ENCODE measurements at regions not wholly inside any gene's neighbourhood (a gene's known extent, or its start where the extent isn't known, plus 50 kb on each side); places are given as distances from the start of the nearest gene placed in this dataset.

DNA sequence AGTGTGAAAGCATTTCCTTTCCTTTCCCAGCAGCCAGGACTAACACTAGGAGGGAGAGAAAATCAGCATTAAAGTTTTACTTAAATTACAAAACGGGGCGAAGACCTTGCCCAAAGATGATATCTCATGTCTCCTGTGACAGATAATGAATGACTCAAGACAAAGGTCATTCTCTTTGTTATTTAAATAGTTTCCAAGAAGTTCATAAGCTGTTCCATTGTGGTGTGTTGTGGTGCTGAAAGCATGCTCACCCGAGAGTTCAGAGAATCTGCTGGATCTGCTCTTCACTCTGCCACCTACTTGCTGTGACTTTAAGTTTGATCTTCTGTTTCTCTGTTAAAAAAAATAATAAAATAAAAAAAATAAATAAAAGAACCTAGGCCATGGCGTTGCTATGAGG, 265.9 kb upstream of the NR4A3 start:
- DNase-seq (ENCODE audit: low read depth in 1 of 2, low spot score in 2 of 2) (no peak), FAIRE-seq (no peak)
- Histone ChIP-seq H3K79me1 (ENCODE audit: low read depth, low read length) (no peaks in the 10 kb centered on the region), H3K4me2 (ENCODE audit: insufficient read depth in 1 of 2, low read depth in 2 of 2, low read length in 2 of 2) (no peak overlapping the region), H3K9ac (replicated peaks in 1 of 4; ENCODE audit: extremely low read depth in 1 of 4, low read depth in 3 of 4, low read length in 3 of 4) (no peak overlapping the region), H3K27ac (ENCODE audit: low read depth, low read length) (no peak overlapping the region), H2AK5ac (ENCODE audit: low read depth, low read length) (no peak overlapping the region), H4K20me1 (replicated peaks in 1 of 2; ENCODE audit: control insufficient read depth in 1 of 2, insufficient read depth in 2 of 2, low read length in 2 of 2) (no peaks in the 10 kb centered on the region), H2BK15ac (ENCODE audit: low read length) (no peak overlapping the region), H2BK5ac (ENCODE audit: low read depth, low read length) (no peak overlapping the region), H4K5ac (ENCODE audit: insufficient read length, low read depth, low read length) (no peak overlapping the region), H2AFZ (ENCODE audit: low read length) (no peak overlapping the region), H3K4ac (replicated peaks; ENCODE audit: insufficient read length, low read depth, low read length) (no peak overlapping the region), H3K36me3 (ENCODE audit: control insufficient read depth in 2 of 4, insufficient read depth in 4 of 4, low read length in 3 of 4) (no peaks in the 10 kb centered on the region), H2BK20ac (ENCODE audit: low read length) (no peak overlapping the region), H3K79me2 (ENCODE audit: control insufficient read depth in 1 of 2, insufficient read depth in 2 of 2, low read length in 2 of 2) (no peaks in the 10 kb centered on the region), H2BK12ac (ENCODE audit: low read depth, low read length) (no peak overlapping the region), H3K18ac (ENCODE audit: extremely low read depth, low read length) (no peak overlapping the region), H4K8ac (ENCODE audit: extremely low read depth, insufficient read depth, low read length) (no peak overlapping the region), H3K23me2 (ENCODE audit: low read depth, low read length) (no peaks in the 10 kb centered on the region), H3K23ac (ENCODE audit: insufficient read length) (no peak overlapping the region), H3K27me3 (replicated peaks in 1 of 4; ENCODE audit: control insufficient read depth in 3 of 4, extremely low read depth in 1 of 4, insufficient read depth in 3 of 4, low read length in 3 of 4) (no peaks in the 10 kb centered on the region), H3K4me1 (replicated peaks in 1 of 4; ENCODE audit: control insufficient read depth in 3 of 4, insufficient read depth in 4 of 4, low read length in 3 of 4) (no peaks in the 10 kb centered on the region), H3K56ac (replicated peaks; ENCODE audit: insufficient read length, low read depth, low read length) (no peak overlapping the region), H3K14ac (ENCODE audit: insufficient read length) (no peak overlapping the region), H4K91ac (replicated peaks; ENCODE audit: insufficient read length, low read length) (no peak overlapping the region), H3K4me3 (ENCODE audit: extremely low read depth in 1 of 4, insufficient read depth in 2 of 4, low read depth in 3 of 4, low read length in 4 of 4) (no peak overlapping the region), H2BK120ac (replicated peaks; ENCODE audit: low read depth, low read length) (no peak overlapping the region), H3K9me3 (ENCODE audit: insufficient read depth in 2 of 2, low read depth in 1 of 2, low read length in 1 of 2) (no peaks in the 10 kb centered on the region)
- ChIA-PET POLR2A (ENCODE audit: partially characterized antibody) (no interaction called here), CTCF (ENCODE audit: partially characterized antibody) (interaction anchor here (0.7 to 0.8 kb wide), 2 partner anchors 9 to 137 kb away, joined by 3 read pairs; no protein-coding TSS in a partner anchor)
- WGBS, 2 experiments (ENCODE audit: extremely low coverage in 1 of 2, insufficient coverage in 1 of 2, insufficient read length in 1 of 2, insufficient replicate concordance in 2 of 2, low coverage in 1 of 2, low lambda C conversion rate in 2 of 2, missing lambda C conversion rate in 1 of 2) = 87% methylated on average over 4 of the region's 4 CpGs; no CpG with 5 or more reads in 1 of the 2 experiments
- no peak for TF ChIP-seq GABPA (IDR thresholded peaks at IDR 0.05; ENCODE audit: borderline replicate concordance, insufficient read depth, low read length)
- TF ChIP-seq MAX (IDR thresholded peaks at IDR 0.05) = no peak
- TF ChIP-seq TBP (IDR thresholded peaks at IDR 0.05; ENCODE audit: low read depth, low read length) = no peak
- no peak for TF ChIP-seq CBX5 (IDR thresholded peaks at IDR 0.05; ENCODE audit: low read depth, low read length)
- no peak for TF ChIP-seq RXRA (IDR thresholded peaks at IDR 0.05; ENCODE audit: insufficient read depth, low read depth, low read length)
- no peak for TF ChIP-seq BCL11A (IDR thresholded peaks at IDR 0.05; ENCODE audit: low read depth in 2 of 2, low read length in 2 of 2)
- TF ChIP-seq RAD21 (IDR thresholded peaks at IDR 0.05 in 1 of 2, conservative IDR thresholded peaks at IDR 0.05 in 1 of 2; ENCODE audit: low read depth in 2 of 2, low read length in 2 of 2) = no peak
- no peak for TF ChIP-seq KDM4A (IDR thresholded peaks at IDR 0.05; ENCODE audit: low read depth, low read length, severe bottlenecking)
- no peak for TF ChIP-seq BRCA1 (IDR thresholded peaks at IDR 0.05; ENCODE audit: low read depth, low read length)
- TF ChIP-seq RBBP5 (IDR thresholded peaks at IDR 0.05; ENCODE audit: borderline replicate concordance, low read depth, low read length) = no peak
- no peak for TF ChIP-seq POLR2A (IDR thresholded peaks at IDR 0.05; ENCODE audit: control extremely low read depth in 1 of 2, low read depth in 2 of 2, low read length in 2 of 2)
- TF ChIP-seq CREB1 (IDR thresholded peaks at IDR 0.05) = no peak
- TF ChIP-seq, protein P1, sequence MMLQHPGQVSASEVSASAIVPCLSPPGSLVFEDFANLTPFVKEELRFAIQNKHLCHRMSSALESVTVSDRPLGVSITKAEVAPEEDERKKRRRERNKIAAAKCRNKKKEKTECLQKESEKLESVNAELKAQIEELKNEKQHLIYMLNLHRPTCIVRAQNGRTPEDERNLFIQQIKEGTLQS (IDR thresholded peaks at IDR 0.05; ENCODE audit: insufficient read depth, low read depth, low read length) = no peak
- TF ChIP-seq HDAC2 (IDR thresholded peaks at IDR 0.05; ENCODE audit: borderline replicate concordance in 1 of 2, low read depth in 2 of 2, low read length in 2 of 2) = no peak
